Neural cell (in vitro differentiated cells): ENCODE measurements at regions not wholly inside any gene's neighbourhood (a gene's known extent, or its start where the extent isn't known, plus 50 kb on each side); places are given as distances from the start of the nearest gene placed in this dataset.

Source experiments
- H2AFZ ChIP-seq: fragments of 200-600, 300-800 bp; sonication (generic), shearing (Covaris generic); 2 replicates; pipeline ENCODE4 v1.6.0; 2014; ENCODE audit warnings: low read depth, mild to moderate bottlenecking, antibody characterized with exemption, low read length, moderate library complexity
- H3F3A ChIP-seq: fragments of 200-600 bp; shearing (Covaris generic); 2 replicates; pipeline ENCODE4 v1.6.1; 2016; ENCODE audit warnings: mild to moderate bottlenecking, moderate library complexity, mixed read lengths, antibody characterized with exemption, low read length; ENCODE audit not compliant: insufficient read depth, poor library complexity, severe bottlenecking
- H3K27ac ChIP-seq: fragments of 200-600, 300-800 bp; sonication (generic), shearing (Covaris generic); 2 replicates; pipeline ENCODE4 v1.5.1; 2014; ENCODE audit warnings: mild to moderate bottlenecking, low read length, moderate library complexity
- H3K27me3 ChIP-seq: fragments of 300-800, 200-600 bp; sonication (generic), shearing (Covaris generic); 2 replicates; pipeline ENCODE4 v1.6.0; 2014; ENCODE audit warnings: mild to moderate bottlenecking, low read depth, low read length, moderate library complexity; ENCODE audit not compliant: insufficient read depth
- H3K36me3 ChIP-seq: fragments of 300-800, 200-600 bp; sonication (generic), shearing (Covaris generic); 2 replicates; pipeline ENCODE4 v1.5.1; 2014; ENCODE audit warnings: mild to moderate bottlenecking, antibody characterized with exemption, low read length, moderate library complexity; ENCODE audit not compliant: insufficient read depth
- H3K4me2 ChIP-seq: fragments of 300-800, 200-600 bp; sonication (generic), shearing (Covaris generic); 2 replicates; pipeline ENCODE4 v1.6.0; 2014; ENCODE audit warnings: mild to moderate bottlenecking, low read length
- H3K4me3 ChIP-seq: fragments of 300-800, 200-600 bp; sonication (generic), shearing (Covaris generic); 2 replicates; pipeline ENCODE4 v1.5.1; 2014; ENCODE audit warnings: mild to moderate bottlenecking, low read length, moderate library complexity
- H3K79me2 ChIP-seq: fragments of 200-600 bp; shearing (Covaris generic); replicated peaks from 2 replicates; pipeline ENCODE4 v1.6.0; 2014; ENCODE audit warnings: mild to moderate bottlenecking, low read length, moderate library complexity; ENCODE audit not compliant: insufficient read depth
- H3K9ac ChIP-seq: fragments of 300-800, 200-600 bp; sonication (generic), shearing (Covaris generic); 2 replicates; pipeline ENCODE4 v1.6.1; 2016; ENCODE audit warnings: mild to moderate bottlenecking, low read length, mixed read lengths
- H3K9me2 ChIP-seq: fragments of 200-600 bp; shearing (Covaris generic); 2 replicates; pipeline ENCODE4 v1.6.1; 2016; ENCODE audit warnings: mild to moderate bottlenecking, low read length, mixed read lengths; ENCODE audit not compliant: insufficient read depth
- H3K9me3 ChIP-seq: fragments of 200-600, 300-800 bp; sonication (generic), shearing (Covaris generic); 2 replicates; pipeline ENCODE4 v1.6.1; 2016; ENCODE audit warnings: mild to moderate bottlenecking, mixed run types, low read length, moderate library complexity, mixed read lengths
- H4K20me1 ChIP-seq: fragments of 200-600 bp; shearing (Covaris generic); 2 replicates; pipeline ENCODE4 v1.6.1; 2016; ENCODE audit warnings: mild to moderate bottlenecking, mixed run types; ENCODE audit not compliant: insufficient read depth
- CTCF ChIP-seq: fragments of 450-650 bp; IDR thresholded peaks from 2 replicates; pipeline ENCODE4 v1.5.1; 2014; ENCODE audit warnings: antibody characterized with exemption, mild to moderate bottlenecking, moderate library complexity; ENCODE audit not compliant: poor library complexity, severe bottlenecking
- EP300 ChIP-seq: fragments of 450-650 bp; conservative IDR thresholded peaks from 2 replicates; pipeline ENCODE4 v1.6.1; 2014; ENCODE audit warnings: antibody characterized with exemption, mild to moderate bottlenecking, moderate library complexity; ENCODE audit not compliant: poor library complexity, severe bottlenecking
- EZH2 ChIP-seq: fragments of 200-600, 300-800 bp; shearing (Covaris generic), sonication (generic); IDR thresholded peaks from 2 replicates; pipeline ENCODE4 v1.6.1; 2014; ENCODE audit warnings: antibody characterized with exemption, low read length, borderline replicate concordance, mild to moderate bottlenecking; ENCODE audit not compliant: insufficient read depth, poor library complexity, severe bottlenecking
- MXI1 ChIP-seq: fragments of 450-650 bp; conservative IDR thresholded peaks from 2 replicates; pipeline ENCODE4 v1.6.1; 2014; ENCODE audit warnings: antibody characterized with exemption, mild to moderate bottlenecking; ENCODE audit not compliant: poor library complexity, severe bottlenecking
- POLR2AphosphoS5 ChIP-seq: IDR thresholded peaks from 2 replicates; pipeline ENCODE4 v1.6.1; 2012
- RAD21 ChIP-seq: fragments of 450-650 bp; conservative IDR thresholded peaks from 2 replicates; pipeline ENCODE4 v1.6.1; 2014; ENCODE audit warnings: antibody characterized with exemption, mild to moderate bottlenecking, moderate library complexity
- REST ChIP-seq: IDR thresholded peaks from 2 replicates; pipeline ENCODE4 v1.6.1; 2012; ENCODE audit warnings: borderline replicate concordance
- SMC3 ChIP-seq: fragments of 450-650 bp; conservative IDR thresholded peaks from 2 replicates; pipeline ENCODE4 v1.6.1; 2014; ENCODE audit warnings: antibody characterized with exemption, mild to moderate bottlenecking, moderate library complexity; ENCODE audit not compliant: poor library complexity
- TAF1 ChIP-seq: IDR thresholded peaks from 2 replicates; pipeline ENCODE4 v1.6.1; 2012; ENCODE audit warnings: low read depth

- Histone ChIP-seq H3K9me3 (no peaks in the 10 kb centered on the region), H3K36me3 (no peaks in the 10 kb centered on the region), H3K4me2 (no peak overlapping the region), H4K20me1 (no peaks in the 10 kb centered on the region), H3K27ac (no peak overlapping the region), H3K79me2 (no peaks in the 10 kb centered on the region), H3K4me3 (no peak overlapping the region), H2AFZ (no peak overlapping the region), H3K27me3 (no peaks in the 10 kb centered on the region), H3K9me2 (no peaks in the 10 kb centered on the region), H3F3A (no peaks in the 10 kb centered on the region), H3K9ac (no peak overlapping the region)
- TF ChIP-seq REST: no peak
- no peak for TF ChIP-seq RAD21
- TF ChIP-seq CTCF: no peak
- TF ChIP-seq SMC3: no peak
- no peak for TF ChIP-seq TAF1
- no peak for TF ChIP-seq POLR2AphosphoS5
- TF ChIP-seq EP300: no peak
- TF ChIP-seq EZH2: no peak
- no peak for TF ChIP-seq MXI1
Measured at GRCh38 chr1:102074874-102075273, 78.1 kb upstream of the OLFM3 start.

DNA sequence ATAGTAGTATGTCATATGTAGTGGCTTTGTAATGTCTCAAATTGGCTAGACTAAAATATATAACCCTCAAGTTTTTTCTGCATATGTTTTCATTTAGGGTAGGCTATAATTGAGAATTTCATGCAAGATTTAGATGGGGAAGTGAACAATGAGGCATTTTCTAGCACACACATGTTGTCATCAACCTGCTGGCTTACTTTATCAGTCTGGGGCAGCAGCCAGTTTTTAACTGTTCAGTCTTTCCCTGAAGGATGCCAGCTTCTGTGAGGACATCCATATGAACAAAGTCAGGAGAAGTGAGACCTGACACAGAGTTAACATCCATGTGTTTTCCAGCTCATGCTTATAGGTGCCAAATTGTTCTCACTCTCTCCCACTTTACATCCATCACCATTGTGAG lies 74.7 kb upstream of the OLFM3 start:
- Histone ChIP-seq H2AFZ (no peak overlapping the region), H3K9ac (no peak overlapping the region), H3K36me3 (no peaks in the 10 kb centered on the region), H4K20me1 (no peaks in the 10 kb centered on the region), H3K4me3 (no peak overlapping the region), H3F3A (no peaks in the 10 kb centered on the region), H3K4me2 (no peak overlapping the region), H3K79me2 (no peaks in the 10 kb centered on the region), H3K27me3 (no peaks in the 10 kb centered on the region), H3K9me3 (no peaks in the 10 kb centered on the region), H3K9me2 (no peaks in the 10 kb centered on the region), H3K27ac (no peak overlapping the region)
- no peak for TF ChIP-seq SMC3
- no peak for TF ChIP-seq REST
- no peak for TF ChIP-seq RAD21
- no peak for TF ChIP-seq MXI1
- no peak for TF ChIP-seq EP300
